Common myeloid progenitor, CD34-positive (primary cell): ENCODE measurements at regions not wholly inside any gene's neighbourhood (a gene's known extent, or its start where the extent isn't known, plus 50 kb on each side); places are given as distances from the start of the nearest gene placed in this dataset.

ENCODE experiments used
- CTCF ChIA-PET: fragments of 350-600 bp; sonication (Branson Sonifier 250); formaldehyde crosslinking; loops from one replicate; lab custom pipeline; 2021; ENCODE audit warnings: antibody characterized with exemption; lab: Charles Lee
- POLR2A ChIA-PET: fragments of 350-600 bp; sonication (Branson Sonifier 250); formaldehyde crosslinking; loops from one replicate; lab custom pipeline; 2021; ENCODE audit warnings: antibody characterized with exemption; lab: Charles Lee
- DNase-seq, 3 donors: peaks; one replicate each; pipeline versions ENCODE4 v3.0.0 to v3.0.0-alpha.2; 2013
- H3K27ac ChIP-seq, 2 experiments: 1 replicate in 1 of 2; 2 replicates in 1 of 2; pipeline ENCODE4 v1.7.0; 2013; ENCODE audit warnings: inconsistent platforms in 2 of 2, low read length in 2 of 2, mild to moderate bottlenecking in 2 of 2, low read depth in 1 of 2, moderate library complexity in 1 of 2; ENCODE audit not compliant: severe bottlenecking in 2 of 2, insufficient read depth in 1 of 2, poor library complexity in 1 of 2
- H3K27me3 ChIP-seq, 5 experiments: replicated peaks in 2 of 5; 1 replicate in 3 of 5; 2 replicates in 2 of 5; pipeline versions ENCODE4 v1.6.1 to v1.7.0; 2013; ENCODE audit warnings: low read length in 4 of 5, mild to moderate bottlenecking in 2 of 5, moderate library complexity in 2 of 5, inconsistent platforms in 1 of 5; ENCODE audit not compliant: insufficient read depth in 5 of 5, control insufficient read depth in 4 of 5
- H3K36me3 ChIP-seq, 4 experiments: 1 replicate in 2 of 4; 2 replicates in 2 of 4; pipeline versions ENCODE4 v1.6.1 to v1.7.0; 2013; ENCODE audit warnings: low read length in 3 of 4, control low read depth in 1 of 4, mild to moderate bottlenecking in 1 of 4; ENCODE audit not compliant: control insufficient read depth in 4 of 4, insufficient read depth in 4 of 4
- H3K4me1 ChIP-seq, 4 experiments: 1 replicate in 3 of 4; 2 replicates in 1 of 4; pipeline versions ENCODE4 v1.6.1 to v1.7.1; 2013; ENCODE audit warnings: low read length in 3 of 4, mild to moderate bottlenecking in 3 of 4, control low read depth in 1 of 4, inconsistent platforms in 1 of 4, moderate library complexity in 1 of 4; ENCODE audit not compliant: control insufficient read depth in 4 of 4, insufficient read depth in 4 of 4; ENCODE audit errors: control extremely low read depth in 1 of 4
- H3K4me3 ChIP-seq, 7 experiments: 1 replicate in 4 of 7; 2 replicates in 3 of 7; pipeline versions ENCODE4 v1.5.1 to v1.7.0; 2013; ENCODE audit warnings: mild to moderate bottlenecking in 7 of 7, low read length in 6 of 7, moderate library complexity in 6 of 7, inconsistent platforms in 2 of 7, low read depth in 2 of 7, control low read depth in 1 of 7; ENCODE audit not compliant: insufficient read depth in 4 of 7, control insufficient read depth in 1 of 7; ENCODE audit errors: extremely low read depth in 1 of 7
- H3K9me3 ChIP-seq, 5 experiments: 1 replicate in 4 of 5; 2 replicates in 1 of 5; pipeline versions ENCODE4 v1.6.1 to v1.7.1; 2013; ENCODE audit warnings: low read length in 4 of 5, mild to moderate bottlenecking in 2 of 5, inconsistent platforms in 1 of 5, low read depth in 1 of 5, moderate library complexity in 1 of 5; ENCODE audit not compliant: control insufficient read depth in 4 of 5, insufficient read depth in 2 of 5; ENCODE audit errors: control extremely low read depth in 1 of 5
- WGBS: methylation state at CpG from one replicate; pipeline ENCODE4 v1.1.5; 2013; ENCODE audit not compliant: insufficient coverage; 5-methylcytosine and 5-hydroxymethylcytosine counted together

- H3K36me3 ChIP-seq = no peaks in the 10 kb centered on the region
- H3K4me1 ChIP-seq = peaks cover 0 to under 1% (median 0%) of the 10 kb centered on the region in 4 experiments
- POLR2A ChIA-PET = interaction anchor here (0.6 kb wide), 1 partner anchor 24 kb away, joined by 3 read pairs; no protein-coding TSS in a partner anchor
- no peak overlapping the region for H3K27ac ChIP-seq
- no peak for DNase-seq
- whole genome bisulfite sequencing = 92% methylated on average over 17 of the region's 21 CpGs
- CTCF ChIA-PET = interaction anchor here (1.2 kb wide), 1 partner anchor 199 kb away, joined by 3 read pairs; no protein-coding TSS in a partner anchor
- H3K4me3 ChIP-seq = no peak overlapping the region
- H3K27me3 ChIP-seq = no peaks in the 10 kb centered on the region
- H3K9me3 ChIP-seq = no peaks in the 10 kb centered on the region
Observed at GRCh38 chr22:44427611-44428470, 70.2 kb downstream of the RTL6 start.

- DNase-seq = no peak
- Histone ChIP-seq H3K4me1 (peaks cover 0 to 4% (median 0%) of the 10 kb centered on the region in 4 experiments), H3K27me3 (no peaks in the 10 kb centered on the region), H3K36me3 (no peaks in the 10 kb centered on the region), H3K4me3 (no peak overlapping the region), H3K27ac (no peak overlapping the region), H3K9me3 (no peaks in the 10 kb centered on the region)
- POLR2A ChIA-PET = no interaction called here
- 83% methylated on average over 7 of the region's 11 CpGs for WGBS
- CTCF ChIA-PET = interaction anchor here (1.2 kb wide), 1 partner anchor 200 kb away, joined by 3 read pairs; no protein-coding TSS in a partner anchor
Observed at GRCh38 chr22:44426981-44427380, 71.1 kb downstream of the RTL6 start.

- H3K36me3 ChIP-seq = no peaks in the 10 kb centered on the region
- 100% methylated on average over 1 of the region's 5 CpGs for WGBS
Observed at GRCh38 chr22:44425694-44426045, 72.4 kb downstream of the RTL6 start.

GRCh38 chr22:44424867-44425693 lies 73.0 kb downstream of the RTL6 start:
- peaks cover 0 to 4% (median 0%) of the 10 kb centered on the region in 4 experiments for H3K4me1 ChIP-seq
- DNase-seq = no peak
- ChIA-PET POLR2A (interaction anchor here (0.6 kb wide), 1 partner anchor 177 kb away, joined by 3 read pairs; no protein-coding TSS in a partner anchor), CTCF (no interaction called here)
- H3K9me3 ChIP-seq = peaks cover 0 to 7% (median 2%) of the 10 kb centered on the region in 5 experiments
- H3K27ac ChIP-seq = no peak overlapping the region
- 92% methylated on average over 17 of the region's 20 CpGs for WGBS
- no peaks in the 10 kb centered on the region for H3K27me3 ChIP-seq
- no peak overlapping the region for H3K4me3 ChIP-seq
- no peaks in the 10 kb centered on the region for H3K36me3 ChIP-seq

More at GRCh38 chr22:44425694-44426045, 72.4 kb downstream of the RTL6 start:
- Histone ChIP-seq H3K9me3 (peaks cover 0 to 5% (median 0%) of the 10 kb centered on the region in 5 experiments), H3K4me1 (peaks cover 0 to 4% (median 0%) of the 10 kb centered on the region in 4 experiments), H3K4me3 (no peak overlapping the region), H3K27ac (no peak overlapping the region), H3K27me3 (no peaks in the 10 kb centered on the region)
- DNase-seq = no peak
- ChIA-PET POLR2A (no interaction called here), CTCF (no interaction called here)

- WGBS = no CpG with 5 or more reads among the region's 2 CpGs
- Histone ChIP-seq H3K4me1 (peaks cover 0 to 4% (median 0%) of the 10 kb centered on the region in 4 experiments), H3K4me3 (no peak overlapping the region), H3K9me3 (peaks cover 4 to 15% (median 5%) of the 10 kb centered on the region in 5 experiments), H3K27ac (no peak overlapping the region), H3K36me3 (no peaks in the 10 kb centered on the region), H3K27me3 (no peaks in the 10 kb centered on the region)
- CTCF ChIA-PET = interaction anchor here (1.1 to 1.6 kb wide), 2 partner anchors 10 to 45 kb away, joined by 3 to 5 read pairs; no protein-coding TSS in a partner anchor
- DNase-seq = no peak
- POLR2A ChIA-PET = interaction anchor here (0.6 kb wide), 1 partner anchor 178 kb away, joined by 3 read pairs; no protein-coding TSS in a partner anchor
Observed at GRCh38 chr22:44424359-44424682, 73.7 kb downstream of the RTL6 start.

- POLR2A ChIA-PET = no interaction called here
- whole genome bisulfite sequencing = 92% methylated on average over 13 of the region's 14 CpGs
- H3K27ac ChIP-seq = no peak overlapping the region
- H3K4me3 ChIP-seq = no peak overlapping the region
- peaks cover 4 to 20% (median 5%) of the 10 kb centered on the region in 5 experiments for H3K9me3 ChIP-seq
- CTCF ChIA-PET = interaction anchor here (0.7 to 1.6 kb wide), 3 partner anchors 10 to 44 kb away, joined by 3 to 5 read pairs (median 3); no protein-coding TSS in a partner anchor
- no peaks in the 10 kb centered on the region for H3K27me3 ChIP-seq
- H3K36me3 ChIP-seq = no peaks in the 10 kb centered on the region
- DNase-seq = no peak
- peaks cover 0 to 4% (median 0%) of the 10 kb centered on the region in 4 experiments for H3K4me1 ChIP-seq
Observed at GRCh38 chr22:44423556-44424358, 74.3 kb downstream of the RTL6 start.
